Upper lobe of left lung (tissue), 6 donors: ENCODE measurements at regions not wholly inside any gene's neighbourhood (a gene's known extent, or its start where the extent isn't known, plus 50 kb on each side); places are given as distances from the start of the nearest gene placed in this dataset.
A peak's percentile ranks its signal among the peaks of the same experiment; 100 is the strongest.

Experiments
- ATAC-seq, 2 donors: fragments of 200-7000 bp; cut with Tn5 transposase; one replicate each; pipeline ENCODE4 v1.9.1; 2022; ENCODE audit warnings: mild to moderate bottlenecking in 2 of 2, moderate library complexity in 2 of 2; ENCODE audit not compliant: low FRiP score in 2 of 2
- DNase-seq, 2 donors: peaks; one replicate each; pipeline ENCODE4 v3.0.0-alpha.2; 2019 to 2020
- H3K27ac ChIP-seq, 4 donors: fragments of 200-600 bp; sonication (generic); one replicate each; pipeline ENCODE4 v1.5.1; 2016 to 2019
- H3K27me3 ChIP-seq, 4 donors: fragments of 200-600 bp; sonication (generic); one replicate each; pipeline ENCODE4 v1.5.1; 2017 to 2019
- H3K36me3 ChIP-seq, 4 donors: fragments of 200-600 bp; sonication (generic); one replicate each; pipeline ENCODE4 v1.5.1; 2016 to 2019
- H3K4me1 ChIP-seq, 4 donors: fragments of 200-600 bp; sonication (generic); one replicate each; pipeline ENCODE4 v1.5.1; 2018 to 2019
- H3K4me3 ChIP-seq, 4 donors: fragments of 200-600 bp; sonication (generic); one replicate each; pipeline ENCODE4 v1.5.1; 2017 to 2019; ENCODE audit warnings: mild to moderate bottlenecking in 2 of 4, moderate library complexity in 1 of 4
- H3K9me3 ChIP-seq, 4 donors: fragments of 200-600 bp; sonication (generic); one replicate each; pipeline ENCODE4 v1.5.1; 2018 to 2019
- CTCF ChIP-seq, 6 experiments: fragments of 450-650 bp in 4 of 6; fragments of 200-600 bp in 2 of 6; sonication (generic) in 2 of 6; IDR thresholded peaks; one replicate each; pipeline ENCODE4 v1.5.1; 2016 to 2019; ENCODE audit warnings: antibody characterized with exemption in 6 of 6
- EP300 ChIP-seq, 4 donors: sonication (generic); formaldehyde crosslinking; IDR thresholded peaks; one replicate each; pipeline ENCODE4 v1.5.1; 2017; ENCODE audit warnings: antibody characterized with exemption in 4 of 4, control low read depth in 2 of 4
- POLR2A ChIP-seq, 4 donors: fragments of 450-650 bp; IDR thresholded peaks; one replicate each; pipeline ENCODE4 v1.5.1; 2016 to 2017; ENCODE audit warnings: antibody characterized with exemption in 4 of 4, mild to moderate bottlenecking in 2 of 4
- POLR2AphosphoS5 ChIP-seq, 2 donors: sonication (generic); formaldehyde crosslinking; IDR thresholded peaks; one replicate each; pipeline ENCODE4 v1.5.1; 2017; ENCODE audit warnings: antibody characterized with exemption in 2 of 2
- WGBS, 2 donors: methylation state at CpG; one replicate each; pipeline ENCODE4 v1.1.5; 2017 to 2018; 5-methylcytosine and 5-hydroxymethylcytosine counted together
- donor health status: DM: no; HTN: no; CAD: no; lungs with moderate emphysema.
- donor health status: DM: no; HTN: yes; CAD: no; lungs with severe emphysema.

GRCh38 chr14:104435147-104436046, 144.2 kb upstream of the C14orf180 start:
- Histone ChIP-seq H3K9me3 (no peaks in the 10 kb centered on the region), H3K4me1 (peaks cover 16 to 20% (median 18%) of the 10 kb centered on the region in 4 donors), H3K36me3 (no peaks in the 10 kb centered on the region), H3K27ac (peak overlapping the region; percentile 50 to 82 (median 80)), H3K4me3 (peak overlapping the region in 1 of 4 donors; percentile 39), H3K27me3 (no peaks in the 10 kb centered on the region)
- TF ChIP-seq CTCF (IDR thresholded peaks at IDR 0.05) (no peak), POLR2A (IDR thresholded peaks at IDR 0.05) (no peak), POLR2AphosphoS5 (IDR thresholded peaks at IDR 0.05) (no peak), EP300 (IDR thresholded peaks at IDR 0.05) (no peak)
- DNase-seq = peak in 1 of 2 donors; percentile 60
- 89 to 94% methylated on average over 12 to 20 of the region's 20 CpGs for WGBS, 2 donors
- ATAC-seq = peak; percentile 1 to 4

- peak in 1 of 6 experiments; percentile 19 for TF ChIP-seq CTCF (IDR thresholded peaks at IDR 0.05)
- TF ChIP-seq EP300 (IDR thresholded peaks at IDR 0.05) = no peak
- peak in 1 of 2 donors; percentile 39 for TF ChIP-seq POLR2AphosphoS5 (IDR thresholded peaks at IDR 0.05)
- TF ChIP-seq POLR2A (IDR thresholded peaks at IDR 0.05) = no peak
- peak; percentile 63 to 87 for DNase-seq
- Histone ChIP-seq H3K27me3 (no peaks in the 10 kb centered on the region), H3K9me3 (no peaks in the 10 kb centered on the region), H3K27ac (peak overlapping the region; percentile 50 to 82 (median 80)), H3K4me1 (peaks cover 16 to 20% (median 18%) of the 10 kb centered on the region in 4 donors), H3K36me3 (no peaks in the 10 kb centered on the region), H3K4me3 (peak overlapping the region in 3 of 4 donors; percentile 26 to 39 (median 36))
- 17 to 21% methylated on average over 16 to 17 of the region's 20 CpGs for WGBS, 2 donors
- peak; percentile 64 to 69 for ATAC-seq
Observed at GRCh38 chr14:104436047-104436591, 143.4 kb upstream of the C14orf180 start.

GRCh38 chr14:104436741-104437701, 142.5 kb upstream of the C14orf180 start:
- Histone ChIP-seq H3K36me3 (no peaks in the 10 kb centered on the region), H3K9me3 (no peaks in the 10 kb centered on the region), H3K4me3 (peak overlapping the region in 3 of 4 donors; percentile 26 to 39 (median 36)), H3K27ac (peak overlapping the region; percentile 50 to 82 (median 80)), H3K4me1 (peaks cover 16 to 20% (median 18%) of the 10 kb centered on the region in 4 donors), H3K27me3 (no peaks in the 10 kb centered on the region)
- ATAC-seq = no peak
- DNase-seq = peak; percentile 18 to 52
- 76 to 81% methylated on average over 3 to 5 of the region's 15 CpGs for WGBS, 2 donors
- no peak for TF ChIP-seq CTCF (IDR thresholded peaks at IDR 0.05)
- no peak for TF ChIP-seq POLR2A (IDR thresholded peaks at IDR 0.05)
- no peak for TF ChIP-seq POLR2AphosphoS5 (IDR thresholded peaks at IDR 0.05)
- no peak for TF ChIP-seq EP300 (IDR thresholded peaks at IDR 0.05)

- 78 to 83% methylated on average over 5 to 6 of the region's 6 CpGs for WGBS, 2 donors
- no peak for ATAC-seq
- no peaks in the 10 kb centered on the region for H3K36me3 ChIP-seq
- peak overlapping the region in 1 of 4 donors; percentile 6 for H3K27ac ChIP-seq
- H3K4me3 ChIP-seq = no peak overlapping the region
- DNase-seq = no peak
- TF ChIP-seq POLR2AphosphoS5 (IDR thresholded peaks at IDR 0.05) = no peak
- TF ChIP-seq CTCF (IDR thresholded peaks at IDR 0.05) = no peak
- no peak for TF ChIP-seq POLR2A (IDR thresholded peaks at IDR 0.05)
- TF ChIP-seq EP300 (IDR thresholded peaks at IDR 0.05) = no peak
- no peaks in the 10 kb centered on the region for H3K27me3 ChIP-seq
- H3K9me3 ChIP-seq = no peaks in the 10 kb centered on the region
- peaks cover 16 to 20% (median 18%) of the 10 kb centered on the region in 4 donors for H3K4me1 ChIP-seq
Observed at GRCh38 chr14:104437703-104438102, 141.9 kb upstream of the C14orf180 start.
